ENCODE measurements at regions not wholly inside any gene's neighbourhood (a gene's known extent, or its start where the extent isn't known, plus 50 kb on each side); places are given as distances from the start of the nearest gene placed in this dataset.

GRCh38 chr7:17021205-17021604 is 139.4 kb upstream of the AGR3 start:
- H3K9me3 ChIP-seq, result no peaks in the 10 kb centered on the region
- peaks cover 9% of the 10 kb centered on the region for H3K4me1 ChIP-seq
- no peak for TF ChIP-seq CTCF (IDR thresholded peaks at IDR 0.05)
- H3K4me3 ChIP-seq, result no peak overlapping the region
- H3K36me3 ChIP-seq, result no peaks in the 10 kb centered on the region
- peak; percentile 42 to 83 for ATAC-seq
- H3K27me3 ChIP-seq (ENCODE audit: low read depth), result no peaks in the 10 kb centered on the region
- intact Hi-C loops (cut with DNase I), result no loop called here
- DNase-seq, result no peak
- H3K27ac ChIP-seq, result no peak overlapping the region

- H3K27ac ChIP-seq, result no peak overlapping the region
- ATAC-seq (no peak), DNase-seq (no peak)
- H3K36me3 ChIP-seq, result no peaks in the 10 kb centered on the region
- intact Hi-C loops (cut with DNase I), result no loop called here
- H3K4me3 ChIP-seq, result no peak overlapping the region
- no peaks in the 10 kb centered on the region for H3K27me3 ChIP-seq (ENCODE audit: low read depth)
- H3K9me3 ChIP-seq, result no peaks in the 10 kb centered on the region
- TF ChIP-seq CTCF (IDR thresholded peaks at IDR 0.05), result no peak
- H3K4me1 ChIP-seq, result peaks cover 17% of the 10 kb centered on the region
Observed at GRCh38 chr7:17022920-17023319, 141.1 kb upstream of the AGR3 start.

- no peaks in the 10 kb centered on the region for H3K36me3 ChIP-seq
- no peaks in the 10 kb centered on the region for H3K27me3 ChIP-seq (ENCODE audit: low read depth)
- no peak overlapping the region for H3K4me3 ChIP-seq
- no peaks in the 10 kb centered on the region for H3K9me3 ChIP-seq
- TF ChIP-seq CTCF (IDR thresholded peaks at IDR 0.05), result no peak
- peak; percentile 55 for DNase-seq
- H3K4me1 ChIP-seq, result peaks cover 25% of the 10 kb centered on the region
- peak in 1 of 2 donors; percentile 58 for ATAC-seq
- intact Hi-C loops (cut with DNase I), result no loop called here
- no peak overlapping the region for H3K27ac ChIP-seq
Observed at GRCh38 chr7:17026269-17026668, 144.5 kb upstream of the AGR3 start.

GRCh38 chr7:17027143-17027788 is 145.5 kb upstream of the AGR3 start:
- Histone ChIP-seq H3K4me3 (no peak overlapping the region), H3K36me3 (no peaks in the 10 kb centered on the region), H3K27ac (peak overlapping the region; percentile 33), H3K9me3 (no peaks in the 10 kb centered on the region), H3K4me1 (peaks cover 26% of the 10 kb centered on the region), H3K27me3 (ENCODE audit: low read depth) (no peaks in the 10 kb centered on the region)
- intact Hi-C loops (cut with DNase I), result no loop called here
- ATAC-seq (peak in 1 of 2 donors; percentile 35), DNase-seq (no peak)
- TF ChIP-seq CTCF (IDR thresholded peaks at IDR 0.05), result no peak

- no peak for DNase-seq
- Histone ChIP-seq H3K36me3 (no peaks in the 10 kb centered on the region), H3K9me3 (no peaks in the 10 kb centered on the region), H3K27ac (peak overlapping the region; percentile 33), H3K4me3 (no peak overlapping the region), H3K4me1 (peaks cover 26% of the 10 kb centered on the region), H3K27me3 (ENCODE audit: low read depth) (no peaks in the 10 kb centered on the region)
- TF ChIP-seq CTCF (IDR thresholded peaks at IDR 0.05), result no peak
- intact Hi-C loops (cut with DNase I), result no loop called here
- ATAC-seq, result no peak
Observed at GRCh38 chr7:17027789-17028152, 146.0 kb upstream of the AGR3 start.

Data from lower lobe of right lung (tissue), 2 donors.